Activated CD8-positive, alpha-beta memory T cell treated with anti-CD3 and anti-CD28 coated beads, Interleukin-2, amount 50 U/mL, for 4 hours (primary cell): ENCODE measurements at regions not wholly inside any gene's neighbourhood (a gene's known extent, or its start where the extent isn't known, plus 50 kb on each side); places are given as distances from the start of the nearest gene placed in this dataset.

ENCODE experiments used
- DNase-seq: peaks from one replicate; pipeline ENCODE4 v3.0.0-alpha.2; 2020

GRCh38 chr5:105453216-105453807, 1890.7 kb upstream of the NUDT12 start:
- no peak for DNase-seq

- DNase-seq = no peak
Measured at GRCh38 chr5:105448271-105448670, 1885.7 kb upstream of the NUDT12 start.

- no peak for DNase-seq
Measured at GRCh38 chr5:105430516-105430915, 1867.9 kb upstream of the NUDT12 start.

GRCh38 chr5:105428451-105429380, 1866.1 kb upstream of the NUDT12 start:
- no peak for DNase-seq

GRCh38 chr5:105414067-105414466, 1851.5 kb upstream of the NUDT12 start:
- no peak for DNase-seq

- DNase-seq = no peak
Measured at GRCh38 chr5:105413406-105413990, 1850.9 kb upstream of the NUDT12 start.

- DNase-seq = no peak
Measured at GRCh38 chr5:105409695-105410094, 1847.1 kb upstream of the NUDT12 start.

GRCh38 chr5:105407200-105407599, 1844.6 kb upstream of the NUDT12 start:
- no peak for DNase-seq

- no peak for DNase-seq
Measured at GRCh38 chr5:105397749-105398148, 1835.2 kb upstream of the NUDT12 start.

GRCh38 chr5:105392710-105393149, 1830.1 kb upstream of the NUDT12 start:
- DNase-seq = no peak

- no peak for DNase-seq
Measured at GRCh38 chr5:105392122-105392709, 1829.6 kb upstream of the NUDT12 start.

- DNase-seq = no peak
Measured at GRCh38 chr5:105380126-105380525, 1817.5 kb upstream of the NUDT12 start.

GRCh38 chr5:105371169-105371568, 1808.6 kb upstream of the NUDT12 start:
- DNase-seq = no peak

- no peak for DNase-seq
Measured at GRCh38 chr5:105350486-105351140, 1788.0 kb upstream of the NUDT12 start.

GRCh38 chr5:105331558-105331957, 1769.0 kb upstream of the NUDT12 start:
- no peak for DNase-seq

GRCh38 chr5:105330185-105330584, 1767.6 kb upstream of the NUDT12 start:
- no peak for DNase-seq

- DNase-seq = no peak
Measured at GRCh38 chr5:105304859-105305258, 1742.3 kb upstream of the NUDT12 start.

- DNase-seq = no peak
Measured at GRCh38 chr5:105288946-105289345, 1726.4 kb upstream of the NUDT12 start.

GRCh38 chr5:105283134-105283533, 1720.5 kb upstream of the NUDT12 start:
- no peak for DNase-seq

- DNase-seq = no peak
Measured at GRCh38 chr5:105274079-105274478, 1711.5 kb upstream of the NUDT12 start.

GRCh38 chr5:105263515-105263914, 1700.9 kb upstream of the NUDT12 start:
- DNase-seq = no peak

GRCh38 chr5:105259581-105260217, 1697.1 kb upstream of the NUDT12 start:
- no peak for DNase-seq
